Activated naive CD8-positive, alpha-beta T cell treated with anti-CD3 and anti-CD28 coated beads, Interleukin-2, amount 10 ng/mL, durations not matched to agents 7 days and 5 days (primary cell): ENCODE measurements at regions not wholly inside any gene's neighbourhood (a gene's known extent, or its start where the extent isn't known, plus 50 kb on each side); places are given as distances from the start of the nearest gene placed in this dataset.
A peak's percentile ranks its signal among the peaks of the same experiment; 100 is the strongest.
"Not testable (repeated sequence)": the region's sequence is repeated elsewhere in the genome, so short reads cannot be mapped to it uniquely, and the experiment has no call there.

ENCODE experiments used
- ATAC-seq: fragments of 150-1000 bp; cut with Tn5 transposase; one replicate; pipeline ENCODE4 v1.10.0; 2021; ENCODE audit warnings: low read depth, moderate library complexity
- POLR2A ChIA-PET: fragments of 350-600 bp; sonication (Branson Sonifier 250); formaldehyde crosslinking; loops from one replicate; lab custom pipeline; 2021; ENCODE audit warnings: antibody characterized with exemption; lab: Charles Lee
- DNase-seq: peaks from one replicate; pipeline ENCODE4 v3.0.0; 2021
- H3K27ac Mint-ChIP-seq: one replicate; pipeline ENCODE4 v1.8.0; 2022; ENCODE audit warnings: mild to moderate bottlenecking, mixed read lengths
- H3K27me3 Mint-ChIP-seq: one replicate; pipeline ENCODE4 v1.8.0; 2022; ENCODE audit warnings: mild to moderate bottlenecking, moderate library complexity, mixed read lengths
- H3K36me3 Mint-ChIP-seq: one replicate; pipeline ENCODE4 v1.8.0; 2021; ENCODE audit warnings: mild to moderate bottlenecking, mixed read lengths
- H3K4me1 Mint-ChIP-seq: one replicate; pipeline ENCODE4 v1.8.0; 2021; ENCODE audit warnings: mixed read lengths
- H3K4me3 Mint-ChIP-seq: one replicate; pipeline ENCODE4 v1.8.0; 2022; ENCODE audit warnings: mild to moderate bottlenecking, moderate library complexity, mixed read lengths
- H3K9me3 Mint-ChIP-seq: one replicate; pipeline ENCODE4 v1.8.0; 2021; ENCODE audit warnings: mixed read lengths

DNA sequence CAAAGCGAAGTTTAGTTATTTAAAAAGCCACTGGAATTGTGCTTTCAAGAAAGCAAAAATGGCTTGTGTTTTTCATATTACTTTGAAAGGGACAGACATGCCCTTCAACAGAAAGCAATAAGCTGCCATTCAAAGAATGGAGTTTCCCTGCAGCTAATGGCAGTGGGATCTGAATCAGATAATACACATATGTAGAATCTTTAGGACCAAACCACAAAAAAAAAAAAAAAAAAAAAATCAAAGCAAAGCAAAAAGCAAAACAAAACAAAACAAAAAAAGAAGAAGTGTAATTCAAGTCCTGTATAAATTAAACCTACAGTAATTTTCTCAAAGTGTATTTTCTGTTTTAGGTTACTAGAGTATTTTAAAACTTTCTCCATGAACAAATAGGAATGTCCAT is 63.6 kb upstream of the ZNF217 start:
- Mint-ChIP-seq H3K9me3 (no peaks in the 10 kb centered on the region), H3K36me3 (no peaks in the 10 kb centered on the region), H3K27me3 (no peaks in the 10 kb centered on the region), H3K27ac (peak overlapping the region; percentile 44), H3K4me3 (peak overlapping the region; percentile 49), H3K4me1 (peaks cover 65% of the 10 kb centered on the region)
- DNase-seq (no peak), ATAC-seq (no peak)
- POLR2A ChIA-PET, result interaction anchor here (0.7 to 1.8 kb wide), 5 partner anchors 14 to 97 kb away, joined by 3 to 9 read pairs (median 5); no protein-coding TSS in a partner anchor

DNA sequence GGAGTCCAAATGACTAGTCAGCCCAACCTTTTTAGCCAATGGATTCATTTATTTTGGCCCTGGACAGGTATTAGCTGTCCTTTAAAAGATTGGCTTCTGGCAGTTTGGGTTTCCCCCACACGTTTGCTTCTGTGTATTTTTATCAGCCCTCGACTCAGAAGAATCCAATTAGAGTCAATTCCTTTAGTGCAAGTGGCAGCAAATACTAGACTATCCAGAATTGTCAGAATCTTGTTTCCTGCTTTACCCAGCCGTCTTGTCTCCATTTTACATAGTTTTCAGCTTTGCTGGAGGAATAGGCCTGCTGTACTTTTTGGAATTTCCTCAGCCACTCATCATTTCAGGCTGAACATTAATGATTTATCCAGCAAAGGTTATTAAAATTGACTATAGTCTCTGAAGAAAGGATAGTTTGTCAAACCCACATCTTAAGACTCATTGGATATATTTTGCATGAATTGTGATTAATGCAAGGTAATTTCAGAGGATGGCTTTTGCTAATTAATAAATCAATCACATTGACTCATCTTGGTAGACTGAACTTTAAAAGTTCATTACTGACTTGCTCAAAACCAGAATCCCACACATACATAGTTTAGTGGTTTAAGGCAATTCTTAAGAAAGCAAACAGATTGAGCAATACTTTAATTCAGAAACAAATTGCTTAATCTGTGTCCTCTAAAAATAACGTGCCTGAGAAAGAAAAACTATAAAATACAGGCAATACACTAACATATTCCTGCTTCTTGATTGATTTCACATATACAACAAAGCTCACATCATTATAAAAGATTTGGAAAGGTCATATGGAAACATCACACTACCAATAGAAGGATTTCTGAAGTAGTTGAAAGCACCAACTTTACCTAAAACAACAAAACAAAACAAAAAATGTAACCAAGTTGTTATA is 62.9 kb upstream of the ZNF217 start:
- Mint-ChIP-seq H3K9me3 (no peaks in the 10 kb centered on the region), H3K27me3 (no peaks in the 10 kb centered on the region), H3K36me3 (no peaks in the 10 kb centered on the region), H3K27ac (peak overlapping the region; percentile 68), H3K4me1 (peaks cover 66% of the 10 kb centered on the region), H3K4me3 (peak overlapping the region; percentile 49)
- DNase-seq, result no peak
- ATAC-seq, result no peak
- POLR2A ChIA-PET, result interaction anchor here (0.5 to 1.8 kb wide), 4 partner anchors 20 to 98 kb away, joined by 3 to 6 read pairs (median 4); no protein-coding TSS in a partner anchor

DNA sequence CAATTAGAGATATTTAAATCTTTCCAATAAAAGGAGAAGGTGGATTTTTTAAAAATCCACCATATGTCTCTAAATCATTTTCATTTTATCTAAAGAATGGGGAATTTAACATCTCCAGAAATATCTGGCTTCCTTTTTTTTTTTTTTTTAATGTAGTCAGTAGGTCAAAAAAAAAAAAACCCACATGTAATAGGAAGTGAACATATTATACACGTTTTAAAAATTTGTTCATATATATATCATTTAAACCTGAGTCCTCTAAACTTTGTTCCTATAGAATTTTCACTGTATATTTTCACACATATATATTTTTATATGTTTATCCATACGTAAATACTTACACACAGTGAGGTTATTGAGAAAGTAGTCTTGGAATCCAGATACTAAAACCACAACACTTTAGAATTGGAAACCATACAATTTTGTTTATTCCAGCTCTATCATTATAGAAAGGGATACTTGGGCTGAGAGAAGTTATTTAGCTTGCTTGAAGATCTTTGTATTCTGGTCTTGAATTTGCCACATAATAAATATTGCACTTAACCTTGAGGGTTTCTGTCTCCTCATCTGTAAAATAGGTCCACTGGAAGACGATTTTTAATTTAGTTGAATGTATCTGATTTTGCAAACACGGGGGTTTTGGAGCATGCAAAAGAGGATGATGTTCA is 62.1 kb upstream of the ZNF217 start:
- Mint-ChIP-seq H3K9me3 (no peaks in the 10 kb centered on the region), H3K36me3 (no peaks in the 10 kb centered on the region), H3K27ac (peak overlapping the region; percentile 68), H3K4me3 (peak overlapping the region; percentile 54), H3K4me1 (peaks cover 60% of the 10 kb centered on the region), H3K27me3 (no peaks in the 10 kb centered on the region)
- POLR2A ChIA-PET, result interaction anchor here (0.7 to 1.5 kb wide), 2 partner anchors 33 to 61 kb away, joined by 3 read pairs; no protein-coding TSS in a partner anchor
- no peak for DNase-seq
- no peak for ATAC-seq

DNA sequence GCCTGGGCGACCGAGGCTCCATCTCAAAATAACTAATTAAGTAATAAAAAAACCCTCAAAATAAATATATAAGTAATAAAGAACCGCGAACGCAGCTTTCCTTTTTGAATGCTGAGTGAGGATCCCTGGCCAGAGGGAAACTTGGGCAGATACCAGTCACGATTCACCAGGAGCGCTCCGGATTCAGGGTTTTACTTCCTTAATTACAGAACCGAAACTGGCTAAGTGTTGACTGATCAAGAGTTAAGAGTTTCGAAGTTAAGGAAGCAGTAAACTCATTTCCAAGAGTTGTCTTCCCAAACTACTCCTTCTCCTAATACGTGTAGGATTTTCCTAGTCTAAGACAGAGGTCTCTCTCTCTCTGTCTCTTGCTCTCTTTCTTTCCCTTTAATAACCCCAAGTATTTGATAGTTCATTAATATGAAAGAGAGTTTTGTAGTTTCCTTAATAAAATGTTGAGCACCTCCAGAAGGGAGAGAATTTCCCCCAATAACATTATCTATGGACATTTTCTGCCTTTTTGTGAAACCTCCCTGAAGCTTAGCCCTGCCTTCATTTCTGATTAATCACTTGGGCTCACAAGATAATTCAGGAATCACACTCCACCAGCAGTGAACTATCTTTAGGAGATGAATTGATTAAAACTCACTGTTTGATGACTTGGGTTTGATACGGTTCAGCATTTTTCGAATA is 61.4 kb upstream of the ZNF217 start:
- Mint-ChIP-seq H3K4me1 (peaks cover 55% of the 10 kb centered on the region), H3K9me3 (no peaks in the 10 kb centered on the region), H3K36me3 (no peaks in the 10 kb centered on the region), H3K4me3 (peak overlapping the region; percentile 37), H3K27me3 (no peaks in the 10 kb centered on the region), H3K27ac (peak overlapping the region; percentile 45)
- POLR2A ChIA-PET, result interaction anchor here (0.7 to 1.5 kb wide), 2 partner anchors 32 to 61 kb away, joined by 3 read pairs; no protein-coding TSS in a partner anchor
- ATAC-seq, result no peak
- DNase-seq, result no peak

DNA sequence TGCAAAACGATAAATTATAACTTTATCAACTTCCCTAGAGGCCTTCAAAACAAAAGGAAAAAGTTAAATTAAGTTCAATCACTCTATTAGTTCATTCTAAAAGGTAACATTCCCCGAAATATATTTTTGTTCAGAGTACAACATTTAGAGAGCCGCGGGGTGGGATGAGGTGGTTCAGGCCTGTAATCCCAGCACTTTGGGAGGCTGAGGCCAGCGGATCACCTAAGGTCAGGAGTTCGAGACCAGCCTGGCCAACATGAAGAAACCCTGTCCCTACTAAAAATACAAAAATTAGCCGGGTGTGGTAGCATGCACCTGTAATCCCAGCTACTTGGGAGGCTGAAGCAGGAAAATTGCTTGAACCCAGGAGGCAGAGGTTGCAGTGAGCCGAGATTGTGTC is 60.9 kb upstream of the ZNF217 start:
- POLR2A ChIA-PET, DNase-seq, H3K9me3 Mint-ChIP-seq, H3K4me3 Mint-ChIP-seq, ATAC-seq, H3K36me3 Mint-ChIP-seq, H3K27me3 Mint-ChIP-seq, H3K27ac Mint-ChIP-seq: not testable (repeated sequence)
- peaks cover 51% of the 10 kb centered on the region for H3K4me1 Mint-ChIP-seq

DNA sequence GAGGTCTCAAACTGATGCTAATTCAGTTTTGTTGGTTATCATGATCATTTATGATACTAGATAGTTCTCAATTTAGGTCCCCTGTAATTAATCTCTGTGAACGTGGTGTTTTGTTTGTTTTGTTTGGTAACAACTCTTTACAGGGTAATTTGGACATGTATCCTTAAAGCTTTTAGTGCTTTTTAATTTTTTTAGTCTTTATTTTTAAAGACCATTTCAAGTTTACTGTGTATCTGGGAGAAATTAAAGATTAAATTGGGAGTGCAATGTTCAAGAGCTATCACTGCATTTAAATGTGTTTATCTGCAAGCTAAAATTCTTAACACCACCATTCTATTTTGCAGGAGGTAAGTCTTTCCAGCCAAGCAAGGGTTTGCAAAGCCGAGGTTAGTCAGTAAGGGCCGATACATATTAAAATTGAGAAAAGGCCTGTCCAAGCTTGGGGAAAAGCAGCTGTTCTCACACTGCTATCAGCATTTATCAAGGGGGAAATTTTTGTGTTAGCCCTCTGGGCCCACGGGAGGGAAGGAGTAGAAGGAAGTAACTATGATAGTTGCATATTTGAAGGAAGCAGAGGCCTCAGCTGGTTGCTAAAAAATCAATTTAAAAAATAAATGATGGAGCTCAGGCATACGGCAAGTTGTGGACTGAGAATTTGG is 59.3 kb upstream of the ZNF217 start:
- POLR2A ChIA-PET, result interaction anchor here (0.7 to 3.0 kb wide), 12 partner anchors 9 to 101 kb away, joined by 3 to 18 read pairs (median 3); partner anchors contain the start of gene ZNF217
- peak overlapping the region; percentile 81 for H3K4me3 Mint-ChIP-seq
- peaks cover 45% of the 10 kb centered on the region for H3K4me1 Mint-ChIP-seq
- H3K27ac Mint-ChIP-seq, result peak overlapping the region; percentile 98
- DNase-seq, result no peak
- no peaks in the 10 kb centered on the region for H3K27me3 Mint-ChIP-seq
- no peak for ATAC-seq
- no peaks in the 10 kb centered on the region for H3K36me3 Mint-ChIP-seq
- H3K9me3 Mint-ChIP-seq, result no peaks in the 10 kb centered on the region

DNA sequence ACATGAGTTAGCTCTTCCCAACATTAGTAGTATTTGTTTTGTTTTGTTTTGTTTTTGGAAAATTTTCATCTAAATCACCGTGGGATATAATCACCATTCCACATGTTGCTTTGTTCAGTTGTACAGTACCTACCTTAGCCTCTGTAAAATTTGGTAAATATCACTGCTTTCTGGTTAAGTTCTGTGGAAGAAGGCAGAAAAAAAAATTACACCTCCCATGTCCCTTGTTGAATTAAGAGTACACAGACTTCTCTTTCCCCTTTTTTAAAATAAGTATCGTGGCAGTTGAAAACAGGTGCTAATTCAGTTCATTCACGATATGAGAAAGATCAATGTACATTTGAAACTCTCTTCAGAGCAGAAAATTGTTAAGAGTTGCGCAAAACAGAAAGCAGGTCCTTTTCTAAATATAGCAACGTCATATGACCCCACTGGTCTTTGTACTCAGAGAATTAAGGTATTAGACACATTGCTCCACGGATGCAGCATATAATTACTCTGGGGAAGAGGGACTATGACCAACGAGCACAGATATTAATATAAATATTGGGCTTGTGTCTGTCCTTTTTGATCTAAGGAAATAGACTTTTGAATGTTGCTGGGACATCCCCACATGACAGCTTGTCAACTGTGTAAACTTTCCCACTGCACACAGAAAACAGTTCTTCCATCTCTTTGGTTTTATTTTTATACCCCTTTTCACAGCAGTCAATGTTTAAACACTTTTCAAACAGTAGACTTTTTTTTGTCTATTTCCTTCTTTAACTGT is 58.6 kb upstream of the ZNF217 start:
- DNase-seq (no peak), ATAC-seq (peak; percentile 76)
- no peaks in the 10 kb centered on the region for H3K27me3 Mint-ChIP-seq
- no peaks in the 10 kb centered on the region for H3K36me3 Mint-ChIP-seq
- peaks cover 39% of the 10 kb centered on the region for H3K4me1 Mint-ChIP-seq
- peak overlapping the region; percentile 98 for H3K27ac Mint-ChIP-seq
- POLR2A ChIA-PET, result interaction anchor here (0.5 to 3.0 kb wide), 12 partner anchors 8 to 184 kb away, joined by 3 to 18 read pairs (median 4); partner anchors contain the start of gene ZNF217
- peak overlapping the region; percentile 81 for H3K4me3 Mint-ChIP-seq
- H3K9me3 Mint-ChIP-seq, result no peaks in the 10 kb centered on the region

DNA sequence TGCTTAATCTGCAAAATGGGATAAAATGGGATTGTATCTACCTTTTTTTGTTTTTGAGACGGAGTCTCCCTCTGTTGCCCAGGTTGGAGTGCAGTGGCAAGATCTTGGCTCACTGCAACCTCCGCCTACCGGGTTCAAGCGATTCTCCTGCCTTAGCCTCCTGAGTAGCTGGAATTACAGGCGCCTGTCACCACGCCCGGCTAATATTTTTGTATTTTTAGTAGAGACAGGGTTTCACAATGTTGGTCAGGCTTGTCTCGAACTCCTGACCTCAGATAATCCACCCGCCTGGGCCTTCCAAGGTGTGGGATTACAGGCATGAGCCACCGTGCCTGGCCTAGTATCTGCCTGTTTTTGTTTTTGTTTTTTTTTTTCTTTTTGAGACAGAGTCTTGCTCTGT is 55.9 kb upstream of the ZNF217 start:
- peaks cover 31% of the 10 kb centered on the region for H3K4me1 Mint-ChIP-seq
- H3K9me3 Mint-ChIP-seq, ATAC-seq, DNase-seq, H3K27me3 Mint-ChIP-seq, H3K36me3 Mint-ChIP-seq, H3K27ac Mint-ChIP-seq, POLR2A ChIA-PET, H3K4me3 Mint-ChIP-seq: not testable (repeated sequence)

DNA sequence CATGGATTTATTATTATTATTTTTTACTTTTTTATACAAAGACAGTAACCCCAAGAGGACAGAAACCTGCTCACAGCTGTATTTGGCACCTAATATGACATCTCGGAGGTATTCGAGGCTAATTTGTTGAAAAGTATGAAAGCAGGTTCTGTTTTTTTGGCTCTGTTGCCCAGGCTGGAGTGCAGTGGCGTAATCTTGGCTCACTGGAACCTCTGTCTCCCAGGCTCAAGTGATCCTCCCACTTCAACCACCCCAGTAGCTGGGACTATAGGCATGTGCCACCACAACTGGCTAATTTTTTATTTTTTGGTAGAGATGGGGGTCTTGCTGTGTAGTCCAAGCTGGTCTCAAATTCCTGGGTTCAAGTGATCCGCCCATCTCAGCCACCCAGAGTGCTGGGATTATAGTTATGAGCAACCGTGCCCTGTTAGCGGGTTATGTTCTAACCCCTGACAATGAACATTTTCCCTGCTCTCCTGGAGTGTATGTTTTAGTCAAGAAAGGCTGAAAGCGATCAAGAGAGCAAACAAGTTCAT is 53.7 kb upstream of the ZNF217 start:
- ATAC-seq (no peak), DNase-seq (no peak)
- H3K4me1 Mint-ChIP-seq, result peaks cover 32% of the 10 kb centered on the region
- peaks cover 2% of the 10 kb centered on the region for H3K36me3 Mint-ChIP-seq
- no peaks in the 10 kb centered on the region for H3K27me3 Mint-ChIP-seq
- no peak overlapping the region for H3K27ac Mint-ChIP-seq
- POLR2A ChIA-PET, result interaction anchor here (0.7 to 1.7 kb wide), 3 partner anchors 22 to 107 kb away, joined by 3 to 6 read pairs (median 3); no protein-coding TSS in a partner anchor
- H3K4me3 Mint-ChIP-seq, result no peak overlapping the region
- no peaks in the 10 kb centered on the region for H3K9me3 Mint-ChIP-seq

- Mint-ChIP-seq H3K4me3 (no peak overlapping the region), H3K36me3 (peaks cover 2% of the 10 kb centered on the region), H3K4me1 (peaks cover 34% of the 10 kb centered on the region), H3K27me3 (no peaks in the 10 kb centered on the region), H3K27ac (no peak overlapping the region), H3K9me3 (no peaks in the 10 kb centered on the region)
- POLR2A ChIA-PET, result interaction anchor here (0.7 to 1.7 kb wide), 5 partner anchors 23 to 107 kb away, joined by 3 to 6 read pairs (median 4); no protein-coding TSS in a partner anchor
- ATAC-seq (no peak), DNase-seq (no peak)
Measured at GRCh38 chr20:53646550-53646949, 52.9 kb upstream of the ZNF217 start.

DNA sequence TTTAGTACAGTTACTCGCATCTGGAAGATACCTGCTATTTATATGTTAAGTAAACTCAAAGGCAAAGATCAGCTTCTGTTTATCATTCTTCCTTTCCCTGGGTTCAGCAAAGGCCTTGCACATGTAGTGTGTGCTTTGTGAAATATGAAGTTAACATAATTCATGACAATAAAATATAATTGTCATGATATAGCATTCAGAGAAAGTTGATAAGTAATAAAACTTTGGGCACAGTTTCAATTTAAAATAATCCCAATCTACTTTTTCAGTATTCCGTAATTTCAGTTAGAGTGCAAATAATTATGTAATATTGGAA is 51.9 kb upstream of the ZNF217 start:
- H3K4me1 Mint-ChIP-seq, result peaks cover 37% of the 10 kb centered on the region
- DNase-seq, result no peak
- peaks cover 2% of the 10 kb centered on the region for H3K36me3 Mint-ChIP-seq
- no peaks in the 10 kb centered on the region for H3K27me3 Mint-ChIP-seq
- H3K4me3 Mint-ChIP-seq, result no peak overlapping the region
- ATAC-seq, result no peak
- POLR2A ChIA-PET, result interaction anchor here (1.0 to 1.1 kb wide), 2 partner anchors 50 to 106 kb away, joined by 4 read pairs; no protein-coding TSS in a partner anchor
- no peaks in the 10 kb centered on the region for H3K9me3 Mint-ChIP-seq
- peak overlapping the region; percentile 34 for H3K27ac Mint-ChIP-seq
